HepG2 (cell line): ENCODE measurements at regions not wholly inside any gene's neighbourhood (a gene's known extent, or its start where the extent isn't known, plus 50 kb on each side); places are given as distances from the start of the nearest gene placed in this dataset.
A peak's percentile ranks its signal among the peaks of the same experiment; 100 is the strongest.

ENCODE experiments used
- GABPB1 ChIP-seq: IDR thresholded peaks from 2 replicates; pipeline ENCODE4 v1.6.1; 2016; ENCODE audit warnings: mild to moderate bottlenecking, missing genetic modification reagents, moderate library complexity, missing compliant biosample characterization
- HDAC2 ChIP-seq: sonication (generic); formaldehyde crosslinking; IDR thresholded peaks from 2 replicates; pipeline ENCODE4 v1.4.0; 2020; ENCODE audit warnings: missing genetic modification reagents
- ZC3H4 ChIP-seq: sonication (generic); formaldehyde crosslinking; IDR thresholded peaks from 2 replicates; pipeline ENCODE4 v1.4.0; 2020; ENCODE audit warnings: missing genetic modification reagents, borderline replicate concordance
- TF ChIP-seq, protein P1 (sequence below): sonication (generic); formaldehyde crosslinking; IDR thresholded peaks from 2 replicates; pipeline ENCODE4 v1.5.1; 2020; ENCODE audit warnings: mild to moderate bottlenecking, missing genetic modification reagents, moderate library complexity
- TF ChIP-seq, protein P2 (sequence below), 2 experiments: sonication (generic) in 1 of 2; formaldehyde crosslinking in 1 of 2; IDR thresholded peaks; 2 replicates each; pipeline versions ENCODE4 v1.4.0 to v1.6.1; 2018 to 2020; ENCODE audit warnings: missing genetic modification reagents in 2 of 2, borderline replicate concordance in 1 of 2, low read depth in 1 of 2, mild to moderate bottlenecking in 1 of 2, missing biosample characterization in 1 of 2
- TF ChIP-seq, protein P3 (sequence below): sonication (generic); formaldehyde crosslinking; IDR thresholded peaks from 2 replicates; pipeline ENCODE4 v1.4.0; 2020; ENCODE audit warnings: missing genetic modification reagents, borderline replicate concordance
- TF ChIP-seq, protein P4 (sequence below): sonication (generic); formaldehyde crosslinking; IDR thresholded peaks from 2 replicates; pipeline ENCODE4 v1.4.0; 2020; ENCODE audit warnings: missing genetic modification reagents

DNA sequence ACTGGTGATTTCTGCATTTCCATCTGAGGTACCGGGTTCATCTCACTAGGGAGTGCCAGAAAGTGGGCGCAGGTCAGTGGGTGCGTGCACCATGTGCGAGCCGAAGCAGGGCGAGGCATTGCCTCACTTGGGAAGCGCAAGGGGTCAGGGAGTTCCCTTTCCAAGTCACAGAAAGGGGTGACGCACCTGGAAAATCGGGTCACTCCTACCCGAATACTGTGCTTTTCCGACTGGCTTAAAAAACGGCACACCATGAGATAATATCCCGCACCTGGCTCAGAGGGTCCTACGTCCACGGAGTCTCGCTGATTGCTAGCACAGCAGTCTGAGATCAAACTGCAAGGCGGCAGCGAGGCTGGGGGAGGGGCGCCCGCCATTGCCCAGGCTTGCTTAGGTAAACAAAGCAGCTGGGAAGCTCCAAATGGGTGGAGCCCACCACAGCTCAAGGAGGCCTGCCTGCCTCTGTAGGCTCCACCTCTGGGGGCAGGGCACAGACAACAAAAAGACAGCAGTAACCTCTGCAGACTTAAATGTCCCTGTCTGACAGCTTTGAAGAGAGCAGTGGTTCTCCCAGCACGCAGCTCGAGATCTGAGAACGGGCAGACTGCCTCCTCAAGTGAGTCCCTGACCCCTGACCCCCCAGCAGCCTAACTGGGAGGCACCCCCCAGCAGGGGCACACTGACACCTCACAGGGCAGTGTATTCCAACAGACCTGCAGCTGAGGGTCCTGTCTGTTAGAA is 146.0 kb downstream of the IBTK start (continued):
- TF ChIP-seq ZC3H4 (CRISPR knock-in tag), result 0 out of 2 replicates have a peak, but pooled peaks have one; percentile 44
- TF ChIP-seq HDAC2, result peak; percentile 16; the same call in 1 of the 2 replicates
- TF ChIP-seq, protein P1, sequence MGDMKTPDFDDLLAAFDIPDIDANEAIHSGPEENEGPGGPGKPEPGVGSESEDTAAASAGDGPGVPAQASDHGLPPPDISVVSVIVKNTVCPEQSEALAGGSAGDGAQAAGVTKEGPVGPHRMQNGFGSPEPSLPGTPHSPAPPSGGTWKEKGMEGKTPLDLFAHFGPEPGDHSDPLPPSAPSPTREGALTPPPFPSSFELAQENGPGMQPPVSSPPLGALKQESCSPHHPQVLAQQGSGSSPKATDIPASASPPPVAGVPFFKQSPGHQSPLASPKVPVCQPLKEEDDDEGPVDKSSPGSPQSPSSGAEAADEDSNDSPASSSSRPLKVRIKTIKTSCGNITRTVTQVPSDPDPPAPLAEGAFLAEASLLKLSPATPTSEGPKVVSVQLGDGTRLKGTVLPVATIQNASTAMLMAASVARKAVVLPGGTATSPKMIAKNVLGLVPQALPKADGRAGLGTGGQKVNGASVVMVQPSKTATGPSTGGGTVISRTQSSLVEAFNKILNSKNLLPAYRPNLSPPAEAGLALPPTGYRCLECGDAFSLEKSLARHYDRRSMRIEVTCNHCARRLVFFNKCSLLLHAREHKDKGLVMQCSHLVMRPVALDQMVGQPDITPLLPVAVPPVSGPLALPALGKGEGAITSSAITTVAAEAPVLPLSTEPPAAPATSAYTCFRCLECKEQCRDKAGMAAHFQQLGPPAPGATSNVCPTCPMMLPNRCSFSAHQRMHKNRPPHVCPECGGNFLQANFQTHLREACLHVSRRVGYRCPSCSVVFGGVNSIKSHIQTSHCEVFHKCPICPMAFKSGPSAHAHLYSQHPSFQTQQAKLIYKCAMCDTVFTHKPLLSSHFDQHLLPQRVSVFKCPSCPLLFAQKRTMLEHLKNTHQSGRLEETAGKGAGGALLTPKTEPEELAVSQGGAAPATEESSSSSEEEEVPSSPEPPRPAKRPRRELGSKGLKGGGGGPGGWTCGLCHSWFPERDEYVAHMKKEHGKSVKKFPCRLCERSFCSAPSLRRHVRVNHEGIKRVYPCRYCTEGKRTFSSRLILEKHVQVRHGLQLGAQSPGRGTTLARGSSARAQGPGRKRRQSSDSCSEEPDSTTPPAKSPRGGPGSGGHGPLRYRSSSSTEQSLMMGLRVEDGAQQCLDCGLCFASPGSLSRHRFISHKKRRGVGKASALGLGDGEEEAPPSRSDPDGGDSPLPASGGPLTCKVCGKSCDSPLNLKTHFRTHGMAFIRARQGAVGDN, result peak; percentile 76
- TF ChIP-seq, protein P2, sequence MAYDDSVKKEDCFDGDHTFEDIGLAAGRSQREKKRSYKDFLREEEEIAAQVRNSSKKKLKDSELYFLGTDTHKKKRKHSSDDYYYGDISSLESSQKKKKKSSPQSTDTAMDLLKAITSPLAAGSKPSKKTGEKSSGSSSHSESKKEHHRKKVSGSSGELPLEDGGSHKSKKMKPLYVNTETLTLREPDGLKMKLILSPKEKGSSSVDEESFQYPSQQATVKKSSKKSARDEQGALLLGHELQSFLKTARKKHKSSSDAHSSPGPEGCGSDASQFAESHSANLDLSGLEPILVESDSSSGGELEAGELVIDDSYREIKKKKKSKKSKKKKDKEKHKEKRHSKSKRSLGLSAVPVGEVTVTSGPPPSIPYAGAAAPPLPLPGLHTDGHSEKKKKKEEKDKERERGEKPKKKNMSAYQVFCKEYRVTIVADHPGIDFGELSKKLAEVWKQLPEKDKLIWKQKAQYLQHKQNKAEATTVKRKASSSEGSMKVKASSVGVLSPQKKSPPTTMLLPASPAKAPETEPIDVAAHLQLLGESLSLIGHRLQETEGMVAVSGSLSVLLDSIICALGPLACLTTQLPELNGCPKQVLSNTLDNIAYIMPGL (CRISPR knock-in tag; IDR thresholded peaks at IDR 0.05; ENCODE audit: borderline replicate concordance in 1 of 2, low read depth in 1 of 2), result peak in 1 of 2 experiments; percentile 28; a peak in 2 of 4 replicates
- TF ChIP-seq, protein P3, sequence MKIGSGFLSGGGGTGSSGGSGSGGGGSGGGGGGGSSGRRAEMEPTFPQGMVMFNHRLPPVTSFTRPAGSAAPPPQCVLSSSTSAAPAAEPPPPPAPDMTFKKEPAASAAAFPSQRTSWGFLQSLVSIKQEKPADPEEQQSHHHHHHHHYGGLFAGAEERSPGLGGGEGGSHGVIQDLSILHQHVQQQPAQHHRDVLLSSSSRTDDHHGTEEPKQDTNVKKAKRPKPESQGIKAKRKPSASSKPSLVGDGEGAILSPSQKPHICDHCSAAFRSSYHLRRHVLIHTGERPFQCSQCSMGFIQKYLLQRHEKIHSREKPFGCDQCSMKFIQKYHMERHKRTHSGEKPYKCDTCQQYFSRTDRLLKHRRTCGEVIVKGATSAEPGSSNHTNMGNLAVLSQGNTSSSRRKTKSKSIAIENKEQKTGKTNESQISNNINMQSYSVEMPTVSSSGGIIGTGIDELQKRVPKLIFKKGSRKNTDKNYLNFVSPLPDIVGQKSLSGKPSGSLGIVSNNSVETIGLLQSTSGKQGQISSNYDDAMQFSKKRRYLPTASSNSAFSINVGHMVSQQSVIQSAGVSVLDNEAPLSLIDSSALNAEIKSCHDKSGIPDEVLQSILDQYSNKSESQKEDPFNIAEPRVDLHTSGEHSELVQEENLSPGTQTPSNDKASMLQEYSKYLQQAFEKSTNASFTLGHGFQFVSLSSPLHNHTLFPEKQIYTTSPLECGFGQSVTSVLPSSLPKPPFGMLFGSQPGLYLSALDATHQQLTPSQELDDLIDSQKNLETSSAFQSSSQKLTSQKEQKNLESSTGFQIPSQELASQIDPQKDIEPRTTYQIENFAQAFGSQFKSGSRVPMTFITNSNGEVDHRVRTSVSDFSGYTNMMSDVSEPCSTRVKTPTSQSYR (CRISPR knock-in tag), result peak; percentile 93
- 0 out of 2 replicates have a peak, but pooled peaks have one; percentile 30 for TF ChIP-seq GABPB1
- TF ChIP-seq, protein P4, sequence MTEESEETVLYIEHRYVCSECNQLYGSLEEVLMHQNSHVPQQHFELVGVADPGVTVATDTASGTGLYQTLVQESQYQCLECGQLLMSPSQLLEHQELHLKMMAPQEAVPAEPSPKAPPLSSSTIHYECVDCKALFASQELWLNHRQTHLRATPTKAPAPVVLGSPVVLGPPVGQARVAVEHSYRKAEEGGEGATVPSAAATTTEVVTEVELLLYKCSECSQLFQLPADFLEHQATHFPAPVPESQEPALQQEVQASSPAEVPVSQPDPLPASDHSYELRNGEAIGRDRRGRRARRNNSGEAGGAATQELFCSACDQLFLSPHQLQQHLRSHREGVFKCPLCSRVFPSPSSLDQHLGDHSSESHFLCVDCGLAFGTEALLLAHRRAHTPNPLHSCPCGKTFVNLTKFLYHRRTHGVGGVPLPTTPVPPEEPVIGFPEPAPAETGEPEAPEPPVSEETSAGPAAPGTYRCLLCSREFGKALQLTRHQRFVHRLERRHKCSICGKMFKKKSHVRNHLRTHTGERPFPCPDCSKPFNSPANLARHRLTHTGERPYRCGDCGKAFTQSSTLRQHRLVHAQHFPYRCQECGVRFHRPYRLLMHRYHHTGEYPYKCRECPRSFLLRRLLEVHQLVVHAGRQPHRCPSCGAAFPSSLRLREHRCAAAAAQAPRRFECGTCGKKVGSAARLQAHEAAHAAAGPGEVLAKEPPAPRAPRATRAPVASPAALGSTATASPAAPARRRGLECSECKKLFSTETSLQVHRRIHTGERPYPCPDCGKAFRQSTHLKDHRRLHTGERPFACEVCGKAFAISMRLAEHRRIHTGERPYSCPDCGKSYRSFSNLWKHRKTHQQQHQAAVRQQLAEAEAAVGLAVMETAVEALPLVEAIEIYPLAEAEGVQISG (CRISPR knock-in tag), result 0 out of 2 replicates have a peak, but pooled peaks have one; percentile 35
